Keratinocyte (primary cell): ENCODE measurements at regions not wholly inside any gene's neighbourhood (a gene's known extent, or its start where the extent isn't known, plus 50 kb on each side); places are given as distances from the start of the nearest gene placed in this dataset.

Source experiments
- DNase-seq: peaks from one replicate; pipeline ENCODE4 v3.0.0-alpha.2; 2011; ENCODE audit warnings: low read depth, missing footprints, low spot score
- FAIRE-seq: peaks from 2 replicates; lab custom pipeline; 2011; peaks lifted over from hg19 to GRCh38; lab: Jason Lieb, UNC
- H2AFZ ChIP-seq: 2 replicates; pipeline ENCODE4 v1.6.0; 2012; ENCODE audit warnings: low read length, control low read depth, inconsistent platforms; ENCODE audit not compliant: control insufficient read depth
- H3K27ac ChIP-seq: 2 replicates; pipeline ENCODE4 v1.5.1; 2011; ENCODE audit warnings: low read length; ENCODE audit not compliant: control insufficient read depth, insufficient read depth
- H3K27me3 ChIP-seq: 3 replicates; pipeline ENCODE4 v1.6.0; 2011; ENCODE audit warnings: low read length; ENCODE audit not compliant: control insufficient read depth, insufficient read depth; ENCODE audit errors: extremely low read depth
- H3K36me3 ChIP-seq, 2 experiments: 2 replicates in 1 of 2; 3 replicates in 1 of 2; pipeline ENCODE4 v1.5.1; 2011; ENCODE audit warnings: low read length in 2 of 2, mild to moderate bottlenecking in 1 of 2; ENCODE audit not compliant: control insufficient read depth in 2 of 2, insufficient read depth in 2 of 2; ENCODE audit errors: extremely low read depth in 1 of 2
- H3K4me1 ChIP-seq: 3 replicates; pipeline ENCODE4 v1.5.1; 2011; ENCODE audit warnings: low read length; ENCODE audit not compliant: control insufficient read depth, insufficient read depth; ENCODE audit errors: extremely low read depth
- H3K4me2 ChIP-seq: 3 replicates; pipeline ENCODE4 v1.6.0; 2011; ENCODE audit warnings: low read depth, low read length; ENCODE audit not compliant: control insufficient read depth, insufficient read depth; ENCODE audit errors: extremely low read depth
- H3K4me3 ChIP-seq, 3 experiments: fragments of 200-600 bp in 1 of 3; sonication (generic) in 1 of 3; 2 replicates in 2 of 3; 3 replicates in 1 of 3; pipeline ENCODE4 v1.5.1; 2011 to 2016; ENCODE audit warnings: low read length in 3 of 3, mild to moderate bottlenecking in 3 of 3, control low read depth in 2 of 3, inconsistent platforms in 1 of 3, low read depth in 1 of 3, mixed read lengths in 1 of 3, mixed run types in 1 of 3, moderate library complexity in 1 of 3; ENCODE audit not compliant: control insufficient read depth in 2 of 3, insufficient read depth in 2 of 3; ENCODE audit errors: extremely low read depth in 1 of 3
- H3K79me2 ChIP-seq: 2 replicates; pipeline ENCODE4 v1.6.0; 2012; ENCODE audit warnings: low read length; ENCODE audit not compliant: control insufficient read depth, insufficient read depth
- H3K9ac ChIP-seq: 3 replicates; pipeline ENCODE4 v1.6.0; 2011; ENCODE audit warnings: low read length; ENCODE audit not compliant: control insufficient read depth, insufficient read depth; ENCODE audit errors: extremely low read depth
- H3K9me1 ChIP-seq: 3 replicates; pipeline ENCODE4 v1.6.0; 2011; ENCODE audit warnings: low read length; ENCODE audit not compliant: control insufficient read depth, insufficient read depth; ENCODE audit errors: extremely low read depth
- H3K9me3 ChIP-seq: 2 replicates; pipeline ENCODE4 v1.5.1; 2012; ENCODE audit warnings: low read depth, low read length; ENCODE audit not compliant: control insufficient read depth
- H4K20me1 ChIP-seq: 3 replicates; pipeline ENCODE4 v1.6.0; 2011; ENCODE audit warnings: low read length; ENCODE audit not compliant: control insufficient read depth, insufficient read depth; ENCODE audit errors: extremely low read depth
- EZH2 ChIP-seq: IDR thresholded peaks from one replicate; pipeline ENCODE4 v1.6.1; 2012; ENCODE audit warnings: inconsistent platforms, mild to moderate bottlenecking, low read length, moderate library complexity
- dilution Hi-C: fragments of 300-500 bp; cut with MboI; formaldehyde crosslinking; loops from one replicate; pipeline ENCODE4 v1.7.0; 2020; ENCODE audit warnings: low sequenced_read_pairs; ENCODE audit not compliant: extremely low pct_ligation_motif_present
- small RNA-seq, 3 experiments: library from RNA; depleted of rRNA; stranded (forward); fragments of <200 nt; gene quantifications; one replicate each; pipeline ENCODE3, GENCODE V24; 2012; ENCODE audit warnings: low read depth in 3 of 3, low replicate concordance in 1 of 3; ENCODE audit not compliant: insufficient read length in 3 of 3
- TF ChIP-seq, protein P1 (sequence below), 3 experiments: IDR thresholded peaks in 1 of 3; conservative IDR thresholded peaks in 1 of 3; optimal IDR thresholded peaks in 1 of 3; 2 replicates in 2 of 3; 3 replicates in 1 of 3; pipeline versions ENCODE3 to v1.5.1; 2011; ENCODE audit warnings: low read length in 3 of 3, mild to moderate bottlenecking in 3 of 3, moderate library complexity in 2 of 3, control low read depth in 1 of 3, inconsistent platforms in 1 of 3; ENCODE audit not compliant: insufficient read depth in 2 of 3; ENCODE audit errors: extremely low read depth in 1 of 3

DNA sequence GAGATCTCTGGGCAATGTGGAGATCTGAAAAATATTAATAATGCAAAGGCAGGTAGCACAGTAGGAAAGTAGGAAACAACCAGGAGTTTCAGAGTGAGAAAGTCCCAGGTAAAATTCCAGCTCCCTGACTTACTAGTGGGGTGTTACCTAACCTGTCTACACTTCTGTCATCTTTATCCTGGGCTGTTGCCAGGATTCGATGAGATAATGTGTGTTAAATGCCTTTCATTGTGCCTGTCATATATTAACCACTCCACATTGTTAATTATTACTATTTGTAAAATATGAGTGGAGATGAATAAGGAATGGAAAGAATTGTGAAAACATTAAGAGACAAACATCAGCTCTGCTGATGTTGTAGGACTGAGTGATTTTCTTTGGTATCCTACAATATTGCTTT lies 50.0 kb upstream of the FRMD4A start:
- DNase-seq (no peak), FAIRE-seq (no peak)
- Histone ChIP-seq H3K4me2 (no peak overlapping the region), H4K20me1 (no peaks in the 10 kb centered on the region), H3K9ac (no peak overlapping the region), H2AFZ (no peak overlapping the region), H3K9me1 (no peaks in the 10 kb centered on the region), H3K4me3 (no peak overlapping the region), H3K9me3 (no peaks in the 10 kb centered on the region), H3K4me1 (peaks cover 8% of the 10 kb centered on the region), H3K27me3 (no peaks in the 10 kb centered on the region), H3K27ac (no peak overlapping the region), H3K79me2 (no peaks in the 10 kb centered on the region), H3K36me3 (no peaks in the 10 kb centered on the region)
- no peak for TF ChIP-seq EZH2
- TF ChIP-seq, protein P1, sequence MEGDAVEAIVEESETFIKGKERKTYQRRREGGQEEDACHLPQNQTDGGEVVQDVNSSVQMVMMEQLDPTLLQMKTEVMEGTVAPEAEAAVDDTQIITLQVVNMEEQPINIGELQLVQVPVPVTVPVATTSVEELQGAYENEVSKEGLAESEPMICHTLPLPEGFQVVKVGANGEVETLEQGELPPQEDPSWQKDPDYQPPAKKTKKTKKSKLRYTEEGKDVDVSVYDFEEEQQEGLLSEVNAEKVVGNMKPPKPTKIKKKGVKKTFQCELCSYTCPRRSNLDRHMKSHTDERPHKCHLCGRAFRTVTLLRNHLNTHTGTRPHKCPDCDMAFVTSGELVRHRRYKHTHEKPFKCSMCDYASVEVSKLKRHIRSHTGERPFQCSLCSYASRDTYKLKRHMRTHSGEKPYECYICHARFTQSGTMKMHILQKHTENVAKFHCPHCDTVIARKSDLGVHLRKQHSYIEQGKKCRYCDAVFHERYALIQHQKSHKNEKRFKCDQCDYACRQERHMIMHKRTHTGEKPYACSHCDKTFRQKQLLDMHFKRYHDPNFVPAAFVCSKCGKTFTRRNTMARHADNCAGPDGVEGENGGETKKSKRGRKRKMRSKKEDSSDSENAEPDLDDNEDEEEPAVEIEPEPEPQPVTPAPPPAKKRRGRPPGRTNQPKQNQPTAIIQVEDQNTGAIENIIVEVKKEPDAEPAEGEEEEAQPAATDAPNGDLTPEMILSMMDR (optimal IDR thresholded peaks at IDR 0.05 in 1 of 3, IDR thresholded peaks at IDR 0.05 in 1 of 3, conservative IDR thresholded peaks at IDR 0.05 in 1 of 3; ENCODE audit: extremely low read depth in 1 of 3, insufficient read depth in 2 of 3, low read length in 3 of 3) = no peak
- dilution Hi-C loops = no loop called here

Small RNA genes in the stretch of these regions (small RNA-seq; reads per million reads assigned to genes)
- gene MIR1265 = 0 reads per million in 3 experiments
- 0 reads per million in 3 experiments for gene MIR4293
